ENCODE measurements at regions not wholly inside any gene's neighbourhood (a gene's known extent, or its start where the extent isn't known, plus 50 kb on each side); places are given as distances from the start of the nearest gene placed in this dataset.
"Not testable (repeated sequence)": the region's sequence is repeated elsewhere in the genome, so short reads cannot be mapped to it uniquely, and the experiment has no call there.

GRCh38 chr4:38302910-38303309, 342.7 kb downstream of the PTTG2 start:
- H3K9ac ChIP-seq (ENCODE audit: low read length), result no peak overlapping the region
- H3F3A ChIP-seq (ENCODE audit: insufficient read depth, low read length), result no peaks in the 10 kb centered on the region
- no peak overlapping the region for H3K4me2 ChIP-seq (ENCODE audit: low read length)
- H3K27me3 ChIP-seq (ENCODE audit: insufficient read depth, low read length), result no peaks in the 10 kb centered on the region
- H3K4me3 ChIP-seq (ENCODE audit: low read depth, low read length, poor library complexity, severe bottlenecking), result no peak overlapping the region
- H4K20me1 ChIP-seq (ENCODE audit: insufficient read depth, low read length), result no peaks in the 10 kb centered on the region
- no peaks in the 10 kb centered on the region for H3K79me2 ChIP-seq (ENCODE audit: insufficient read depth, low read length)
- peaks cover 5% of the 10 kb centered on the region for H3K9me3 ChIP-seq (ENCODE audit: low read length)
- H3K27ac ChIP-seq (ENCODE audit: low read depth, low read length, poor library complexity, severe bottlenecking), result no peak overlapping the region
- no peaks in the 10 kb centered on the region for H3K36me3 ChIP-seq (ENCODE audit: insufficient read depth, low read length)
- H3K9me2 ChIP-seq (ENCODE audit: low read depth, low read length), result no peaks in the 10 kb centered on the region
- H2AFZ ChIP-seq (ENCODE audit: low read length), result no peak overlapping the region
- TF ChIP-seq, protein P1, sequence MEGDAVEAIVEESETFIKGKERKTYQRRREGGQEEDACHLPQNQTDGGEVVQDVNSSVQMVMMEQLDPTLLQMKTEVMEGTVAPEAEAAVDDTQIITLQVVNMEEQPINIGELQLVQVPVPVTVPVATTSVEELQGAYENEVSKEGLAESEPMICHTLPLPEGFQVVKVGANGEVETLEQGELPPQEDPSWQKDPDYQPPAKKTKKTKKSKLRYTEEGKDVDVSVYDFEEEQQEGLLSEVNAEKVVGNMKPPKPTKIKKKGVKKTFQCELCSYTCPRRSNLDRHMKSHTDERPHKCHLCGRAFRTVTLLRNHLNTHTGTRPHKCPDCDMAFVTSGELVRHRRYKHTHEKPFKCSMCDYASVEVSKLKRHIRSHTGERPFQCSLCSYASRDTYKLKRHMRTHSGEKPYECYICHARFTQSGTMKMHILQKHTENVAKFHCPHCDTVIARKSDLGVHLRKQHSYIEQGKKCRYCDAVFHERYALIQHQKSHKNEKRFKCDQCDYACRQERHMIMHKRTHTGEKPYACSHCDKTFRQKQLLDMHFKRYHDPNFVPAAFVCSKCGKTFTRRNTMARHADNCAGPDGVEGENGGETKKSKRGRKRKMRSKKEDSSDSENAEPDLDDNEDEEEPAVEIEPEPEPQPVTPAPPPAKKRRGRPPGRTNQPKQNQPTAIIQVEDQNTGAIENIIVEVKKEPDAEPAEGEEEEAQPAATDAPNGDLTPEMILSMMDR (IDR thresholded peaks at IDR 0.05; ENCODE audit: low read length), result no peak
- TF ChIP-seq EZH2 (IDR thresholded peaks at IDR 0.05; ENCODE audit: borderline replicate concordance, low read length), result no peak
- no peaks in the 10 kb centered on the region for H3K4me1 ChIP-seq (ENCODE audit: insufficient read depth, low read length, severe bottlenecking)

- H3K9me3 ChIP-seq (ENCODE audit: low read length); H3K36me3 ChIP-seq (ENCODE audit: insufficient read depth, low read length); H3K9ac ChIP-seq (ENCODE audit: low read length); H3K4me1 ChIP-seq (ENCODE audit: insufficient read depth, low read length, severe bottlenecking); H3K4me2 ChIP-seq (ENCODE audit: low read length); H3F3A ChIP-seq (ENCODE audit: insufficient read depth, low read length); H2AFZ ChIP-seq (ENCODE audit: low read length); H3K79me2 ChIP-seq (ENCODE audit: insufficient read depth, low read length); H3K27ac ChIP-seq (ENCODE audit: low read depth, low read length, poor library complexity, severe bottlenecking); H3K4me3 ChIP-seq (ENCODE audit: low read depth, low read length, poor library complexity, severe bottlenecking); H3K27me3 ChIP-seq (ENCODE audit: insufficient read depth, low read length); H4K20me1 ChIP-seq (ENCODE audit: insufficient read depth, low read length); H3K9me2 ChIP-seq (ENCODE audit: low read depth, low read length): not testable (repeated sequence)
Observed at GRCh38 chr4:38304460-38304859, 344.3 kb downstream of the PTTG2 start.

DNA sequence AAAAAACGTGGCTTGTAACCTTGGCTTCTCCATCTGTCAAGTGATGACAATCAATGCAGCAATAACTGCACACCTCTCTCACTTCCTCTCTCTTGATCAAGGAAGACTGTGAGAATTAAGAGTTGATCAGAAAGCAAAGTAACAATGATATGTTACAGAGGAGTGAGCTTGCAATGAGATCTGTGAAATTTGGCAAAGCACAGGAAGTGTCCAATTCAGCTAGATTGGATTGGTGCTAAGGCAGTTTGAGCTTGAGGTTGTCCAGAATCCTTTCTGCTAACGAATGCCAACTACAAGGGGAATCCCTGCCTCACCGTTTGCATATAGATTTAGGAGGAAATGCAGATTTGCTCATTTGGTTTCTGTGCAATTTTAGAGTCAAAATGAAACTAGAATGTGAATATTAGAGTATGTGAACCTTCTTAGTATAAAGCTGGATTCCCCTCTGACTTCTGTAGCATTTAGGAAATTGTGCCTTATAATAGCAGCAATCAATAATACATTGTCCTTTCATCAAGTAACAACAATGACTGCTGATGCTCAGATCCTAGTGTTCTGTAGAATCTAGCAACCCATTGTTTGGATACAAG, 346.4 kb downstream of the PTTG2 start:
- no peak for TF ChIP-seq EZH2 (IDR thresholded peaks at IDR 0.05; ENCODE audit: borderline replicate concordance, low read length)
- TF ChIP-seq, protein P1 (IDR thresholded peaks at IDR 0.05; ENCODE audit: low read length), result no peak
- H3K27ac ChIP-seq (ENCODE audit: low read depth, low read length, poor library complexity, severe bottlenecking), result no peak overlapping the region
- H3K27me3 ChIP-seq (ENCODE audit: insufficient read depth, low read length), result no peaks in the 10 kb centered on the region
- H3K4me2 ChIP-seq (ENCODE audit: low read length), result no peak overlapping the region
- no peak overlapping the region for H3K9ac ChIP-seq (ENCODE audit: low read length)
- H3K4me3 ChIP-seq (ENCODE audit: low read depth, low read length, poor library complexity, severe bottlenecking), result no peak overlapping the region
- H3K9me2 ChIP-seq (ENCODE audit: low read depth, low read length), result no peaks in the 10 kb centered on the region
- H4K20me1 ChIP-seq (ENCODE audit: insufficient read depth, low read length), result no peaks in the 10 kb centered on the region
- no peaks in the 10 kb centered on the region for H3K4me1 ChIP-seq (ENCODE audit: insufficient read depth, low read length, severe bottlenecking)
- H3K79me2 ChIP-seq (ENCODE audit: insufficient read depth, low read length), result no peaks in the 10 kb centered on the region
- no peaks in the 10 kb centered on the region for H3F3A ChIP-seq (ENCODE audit: insufficient read depth, low read length)
- no peaks in the 10 kb centered on the region for H3K9me3 ChIP-seq (ENCODE audit: low read length)
- H2AFZ ChIP-seq (ENCODE audit: low read length), result no peak overlapping the region
- H3K36me3 ChIP-seq (ENCODE audit: insufficient read depth, low read length), result no peaks in the 10 kb centered on the region

- H3K9ac ChIP-seq (ENCODE audit: low read length), result no peak overlapping the region
- no peaks in the 10 kb centered on the region for H3K27me3 ChIP-seq (ENCODE audit: insufficient read depth, low read length)
- TF ChIP-seq, protein P1 (IDR thresholded peaks at IDR 0.05; ENCODE audit: low read length), result no peak
- no peak for TF ChIP-seq EZH2 (IDR thresholded peaks at IDR 0.05; ENCODE audit: borderline replicate concordance, low read length)
- H3F3A ChIP-seq (ENCODE audit: insufficient read depth, low read length), result no peaks in the 10 kb centered on the region
- H3K27ac ChIP-seq (ENCODE audit: low read depth, low read length, poor library complexity, severe bottlenecking), result no peak overlapping the region
- H3K4me3 ChIP-seq (ENCODE audit: low read depth, low read length, poor library complexity, severe bottlenecking), result no peak overlapping the region
- H3K79me2 ChIP-seq (ENCODE audit: insufficient read depth, low read length), result no peaks in the 10 kb centered on the region
- no peaks in the 10 kb centered on the region for H3K36me3 ChIP-seq (ENCODE audit: insufficient read depth, low read length)
- no peak overlapping the region for H3K4me2 ChIP-seq (ENCODE audit: low read length)
- no peaks in the 10 kb centered on the region for H4K20me1 ChIP-seq (ENCODE audit: insufficient read depth, low read length)
- no peaks in the 10 kb centered on the region for H3K4me1 ChIP-seq (ENCODE audit: insufficient read depth, low read length, severe bottlenecking)
- no peaks in the 10 kb centered on the region for H3K9me3 ChIP-seq (ENCODE audit: low read length)
- H2AFZ ChIP-seq (ENCODE audit: low read length), result no peak overlapping the region
- H3K9me2 ChIP-seq (ENCODE audit: low read depth, low read length), result no peaks in the 10 kb centered on the region
Observed at GRCh38 chr4:38308728-38309311, 348.6 kb downstream of the PTTG2 start.

Data from OCI-LY1 (cell line).